Activated CD8-positive, alpha-beta T cell treated with anti-CD3 and anti-CD28 coated beads for 36 hours (primary cell): ENCODE measurements at regions not wholly inside any gene's neighbourhood (a gene's known extent, or its start where the extent isn't known, plus 50 kb on each side); places are given as distances from the start of the nearest gene placed in this dataset.
A peak's percentile ranks its signal among the peaks of the same experiment; 100 is the strongest.

Source experiments
- ATAC-seq: fragments of 200-7000 bp; cut with Tn5 transposase; one replicate; pipeline ENCODE4 v1.10.0; 2021; ENCODE audit warnings: mild to moderate bottlenecking, moderate library complexity
- CTCF ChIA-PET: fragments of 350-600 bp; sonication (Branson Sonifier 250); formaldehyde crosslinking; loops from one replicate; lab custom pipeline; 2021; ENCODE audit warnings: antibody characterized with exemption; lab: Charles Lee
- POLR2A ChIA-PET: fragments of 350-600 bp; sonication (Branson Sonifier 250); formaldehyde crosslinking; loops from one replicate; lab custom pipeline; 2021; ENCODE audit warnings: antibody characterized with exemption; lab: Charles Lee
- DNase-seq: peaks from one replicate; pipeline ENCODE4 v3.0.0-alpha.2; 2020
- H3K27ac Mint-ChIP-seq: one replicate; pipeline ENCODE4 v1.8.0; 2021; ENCODE audit warnings: mild to moderate bottlenecking, mixed read lengths
- H3K27me3 Mint-ChIP-seq: one replicate; pipeline ENCODE4 v1.8.0; 2021; ENCODE audit warnings: mixed read lengths
- H3K36me3 Mint-ChIP-seq: one replicate; pipeline ENCODE4 v1.8.0; 2021; ENCODE audit warnings: low read depth, mixed read lengths
- H3K4me1 Mint-ChIP-seq: one replicate; pipeline ENCODE4 v1.8.0; 2021; ENCODE audit warnings: low read depth, mixed read lengths
- H3K4me3 Mint-ChIP-seq: one replicate; pipeline ENCODE4 v1.8.0; 2021; ENCODE audit warnings: mild to moderate bottlenecking, moderate library complexity, mixed read lengths
- H3K9me3 Mint-ChIP-seq: one replicate; pipeline ENCODE4 v1.8.0; 2021; ENCODE audit warnings: mixed read lengths
- intact Hi-C: fragments of 100-400 bp; cut with micrococcal nuclease; formaldehyde crosslinking; loops from one replicate; pipeline ENCODE4 v1.10.0; 2022
- TF ChIP-seq, protein P1 (sequence below): fragments of 200-600 bp; IDR thresholded peaks from one replicate; pipeline ENCODE4 v1.8.0; 2022; ENCODE audit warnings: antibody characterized with exemption, mild to moderate bottlenecking

DNA sequence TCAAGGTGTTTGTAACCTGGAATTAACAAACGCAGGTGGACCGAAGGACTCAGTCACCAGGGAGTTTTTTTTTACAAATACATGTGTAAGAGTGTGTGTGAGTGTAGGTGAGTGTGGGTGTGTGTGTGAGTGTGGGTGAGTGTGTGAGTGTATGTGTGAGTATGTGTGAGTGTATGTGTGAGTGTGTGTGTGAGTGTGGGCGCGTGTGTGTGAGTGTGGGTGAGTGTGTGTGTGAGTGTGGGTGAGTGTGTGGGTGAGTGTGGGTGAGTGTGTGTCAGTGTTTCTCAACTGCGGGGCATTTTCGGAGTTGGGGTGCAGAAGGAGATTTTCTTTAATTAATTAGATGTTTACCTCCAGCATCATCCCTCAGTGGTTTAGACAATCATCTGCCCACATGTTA, 1178.8 kb downstream of the VRK1 start:
- Mint-ChIP-seq H3K4me3 (peak overlapping the region; percentile 89), H3K27ac (peak overlapping the region; percentile 95), H3K36me3 (peaks cover 28% of the 10 kb centered on the region), H3K27me3 (no peaks in the 10 kb centered on the region), H3K4me1 (peaks cover 68% of the 10 kb centered on the region), H3K9me3 (no peaks in the 10 kb centered on the region)
- peak; percentile 16 for DNase-seq
- ChIA-PET POLR2A (interaction anchor here (1.0 kb wide), 1 partner anchor 263 kb away, joined by 4 read pairs; no protein-coding TSS in a partner anchor), CTCF (interaction anchor here (1.6 to 6.4 kb wide), 2 partner anchors 108 to 163 kb away, joined by 4 to 103 read pairs; no protein-coding TSS in a partner anchor)
- TF ChIP-seq, protein P1, sequence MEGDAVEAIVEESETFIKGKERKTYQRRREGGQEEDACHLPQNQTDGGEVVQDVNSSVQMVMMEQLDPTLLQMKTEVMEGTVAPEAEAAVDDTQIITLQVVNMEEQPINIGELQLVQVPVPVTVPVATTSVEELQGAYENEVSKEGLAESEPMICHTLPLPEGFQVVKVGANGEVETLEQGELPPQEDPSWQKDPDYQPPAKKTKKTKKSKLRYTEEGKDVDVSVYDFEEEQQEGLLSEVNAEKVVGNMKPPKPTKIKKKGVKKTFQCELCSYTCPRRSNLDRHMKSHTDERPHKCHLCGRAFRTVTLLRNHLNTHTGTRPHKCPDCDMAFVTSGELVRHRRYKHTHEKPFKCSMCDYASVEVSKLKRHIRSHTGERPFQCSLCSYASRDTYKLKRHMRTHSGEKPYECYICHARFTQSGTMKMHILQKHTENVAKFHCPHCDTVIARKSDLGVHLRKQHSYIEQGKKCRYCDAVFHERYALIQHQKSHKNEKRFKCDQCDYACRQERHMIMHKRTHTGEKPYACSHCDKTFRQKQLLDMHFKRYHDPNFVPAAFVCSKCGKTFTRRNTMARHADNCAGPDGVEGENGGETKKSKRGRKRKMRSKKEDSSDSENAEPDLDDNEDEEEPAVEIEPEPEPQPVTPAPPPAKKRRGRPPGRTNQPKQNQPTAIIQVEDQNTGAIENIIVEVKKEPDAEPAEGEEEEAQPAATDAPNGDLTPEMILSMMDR: no peak
- intact Hi-C loops: loop anchor here (5.0 to 10.0 kb wide), 3 partner anchors 161 to 1296 kb away; partner anchors contain the start of gene BCL11B
- ATAC-seq: no peak

DNA sequence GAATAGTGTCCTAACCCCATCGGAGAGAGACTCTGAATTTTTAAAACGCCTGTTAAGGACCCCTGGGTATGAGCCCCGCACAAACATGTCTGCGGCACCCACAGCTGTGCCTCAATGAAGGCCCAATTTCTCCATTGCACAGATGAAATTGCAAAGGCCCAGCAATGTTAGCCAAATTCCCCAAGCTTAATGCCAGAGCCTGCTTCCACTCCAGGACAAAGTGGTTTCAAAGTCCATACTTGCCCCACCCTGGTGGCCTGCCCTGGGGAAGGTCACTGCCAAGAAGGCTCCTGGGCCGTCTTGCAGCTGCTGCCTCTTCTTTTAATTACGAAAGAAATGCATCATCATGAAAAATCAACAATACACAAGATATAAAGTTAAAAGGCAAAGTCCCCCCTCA, 1179.7 kb downstream of the VRK1 start:
- ChIA-PET POLR2A (interaction anchor here (0.7 to 2.2 kb wide), 5 partner anchors 10 to 374 kb away, joined by 3 to 12 read pairs (median 4); no protein-coding TSS in a partner anchor), CTCF (interaction anchor here (1.4 to 6.4 kb wide), 6 partner anchors 13 to 520 kb away, joined by 3 to 103 read pairs (median 4); no protein-coding TSS in a partner anchor)
- H3K9me3 Mint-ChIP-seq: no peaks in the 10 kb centered on the region
- DNase-seq: peak; percentile 39
- H3K4me1 Mint-ChIP-seq: peaks cover 62% of the 10 kb centered on the region
- TF ChIP-seq, protein P1: no peak
- H3K27ac Mint-ChIP-seq: peak overlapping the region; percentile 95
- H3K36me3 Mint-ChIP-seq: peaks cover 26% of the 10 kb centered on the region
- no peak for ATAC-seq
- intact Hi-C loops: loop anchor here (5.0 to 10.0 kb wide), 3 partner anchors 160 to 1295 kb away; partner anchors contain the start of gene BCL11B
- H3K27me3 Mint-ChIP-seq: no peaks in the 10 kb centered on the region
- H3K4me3 Mint-ChIP-seq: peak overlapping the region; percentile 89

DNA sequence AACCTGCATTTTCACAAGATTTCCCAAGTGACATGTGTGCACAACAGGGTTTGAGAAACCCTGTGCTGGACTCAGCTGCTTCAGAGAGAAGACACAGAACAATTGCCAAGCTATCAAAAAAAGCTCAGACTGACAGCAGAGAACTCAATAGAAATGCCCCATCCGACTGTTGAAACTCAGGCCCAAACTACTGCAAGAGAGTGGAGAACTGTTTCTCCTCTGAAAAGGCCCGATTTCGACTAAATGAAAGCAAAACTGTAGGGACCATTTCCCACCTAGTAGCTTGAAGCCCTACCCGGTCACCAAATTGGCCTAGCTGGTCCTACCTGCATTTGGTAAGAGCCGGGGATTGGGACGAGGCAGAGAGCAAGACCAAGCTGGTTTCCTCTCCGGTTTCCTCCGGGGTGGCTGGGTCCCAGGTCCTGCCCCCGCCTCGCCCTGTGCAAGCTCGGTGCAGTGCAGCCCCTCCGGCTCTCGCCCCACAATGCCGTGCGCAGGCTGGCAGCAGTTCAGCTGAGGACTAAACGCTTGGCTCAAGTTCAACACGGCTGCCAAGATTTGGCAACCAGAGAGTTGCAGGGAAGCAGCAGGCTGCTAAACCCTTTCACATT, 1180.6 kb downstream of the VRK1 start:
- Mint-ChIP-seq H3K4me3 (peak overlapping the region; percentile 89), H3K9me3 (no peaks in the 10 kb centered on the region), H3K36me3 (peaks cover 18% of the 10 kb centered on the region), H3K27me3 (no peaks in the 10 kb centered on the region), H3K27ac (peak overlapping the region; percentile 95), H3K4me1 (peaks cover 53% of the 10 kb centered on the region)
- ChIA-PET POLR2A (interaction anchor here (0.6 to 2.2 kb wide), 25 partner anchors 9 to 1297 kb away, joined by 3 to 12 read pairs (median 3); partner anchors contain the start of gene BCL11B), CTCF (interaction anchor here (0.6 to 6.4 kb wide), 32 partner anchors 9 to 1294 kb away, joined by 3 to 103 read pairs (median 4); partner anchors contain the start of gene BCL11B)
- intact Hi-C loops: loop anchor here (5.0 to 10.0 kb wide), 3 partner anchors 160 to 1295 kb away; partner anchors contain the start of gene BCL11B
- TF ChIP-seq, protein P1: no peak
- ATAC-seq (peak; percentile 87), DNase-seq (peak; percentile 89)

DNA sequence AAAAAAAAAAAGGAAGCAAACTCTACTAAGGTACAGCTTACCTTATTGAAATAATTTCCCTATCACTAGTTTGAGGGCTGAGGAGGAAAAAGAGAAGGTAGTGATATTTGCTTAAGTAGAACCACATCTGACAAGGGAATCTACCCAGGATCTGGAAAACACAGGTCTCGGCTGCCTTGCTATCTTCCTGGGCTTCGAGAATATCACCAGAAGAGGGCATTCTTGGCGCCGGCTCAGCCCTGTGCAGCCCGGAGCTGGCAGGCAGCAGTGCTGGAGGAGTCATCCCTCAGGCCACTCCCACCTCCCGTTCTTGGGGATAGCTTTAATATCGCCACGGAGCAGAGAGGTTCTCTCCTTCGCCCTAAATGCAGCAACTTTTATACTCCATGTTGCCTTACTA, 1181.2 kb downstream of the VRK1 start:
- intact Hi-C loops: loop anchor here (5.0 to 10.0 kb wide), 3 partner anchors 159 to 1294 kb away; partner anchors contain the start of gene BCL11B
- DNase-seq (peak; percentile 90), ATAC-seq (peak; percentile 84)
- peaks cover 13% of the 10 kb centered on the region for H3K36me3 Mint-ChIP-seq
- H3K27ac Mint-ChIP-seq: peak overlapping the region; percentile 95
- H3K4me1 Mint-ChIP-seq: peaks cover 48% of the 10 kb centered on the region
- CTCF ChIA-PET: interaction anchor here (0.6 to 6.4 kb wide), 32 partner anchors 9 to 1294 kb away, joined by 3 to 103 read pairs (median 4); partner anchors contain the start of gene BCL11B
- H3K27me3 Mint-ChIP-seq: no peaks in the 10 kb centered on the region
- POLR2A ChIA-PET: interaction anchor here (0.6 to 2.2 kb wide), 23 partner anchors 9 to 1297 kb away, joined by 3 to 12 read pairs (median 3); partner anchors contain the start of gene BCL11B
- H3K9me3 Mint-ChIP-seq: no peaks in the 10 kb centered on the region
- TF ChIP-seq, protein P1: peak; percentile 60
- H3K4me3 Mint-ChIP-seq: peak overlapping the region; percentile 89
